ENCODE measurements at regions not wholly inside any gene's neighbourhood (a gene's known extent, or its start where the extent isn't known, plus 50 kb on each side); places are given as distances from the start of the nearest gene placed in this dataset.

- Mint-ChIP-seq H3K27me3 (ENCODE audit: low read depth) (no peaks in the 10 kb centered on the region), H3K27ac (ENCODE audit: unreplicated experiment) (no peak overlapping the region), H3K4me3 (ENCODE audit: unreplicated experiment) (no peak overlapping the region), H3K36me3 (ENCODE audit: low read depth) (no peaks in the 10 kb centered on the region), H3K9me3 (ENCODE audit: low read depth) (no peaks in the 10 kb centered on the region), H3K4me1 (ENCODE audit: low read depth) (peaks cover 20% of the 10 kb centered on the region)
- TF ChIP-seq CTCF (IDR thresholded peaks at IDR 0.05): no peak
- DNase-seq (ENCODE audit: low spot score): no peak
These were observed 161.0 kb upstream of the RASGEF1B start for GRCh38 chr4:81632581-81633299.

GRCh38 chr4:81631958-81632441 lies 160.3 kb upstream of the RASGEF1B start:
- DNase-seq (ENCODE audit: low spot score): no peak
- H3K9me3 Mint-ChIP-seq (ENCODE audit: low read depth): no peaks in the 10 kb centered on the region
- peaks cover 25% of the 10 kb centered on the region for H3K4me1 Mint-ChIP-seq (ENCODE audit: low read depth)
- H3K4me3 Mint-ChIP-seq (ENCODE audit: unreplicated experiment): no peak overlapping the region
- no peak for TF ChIP-seq CTCF (IDR thresholded peaks at IDR 0.05)
- no peaks in the 10 kb centered on the region for H3K36me3 Mint-ChIP-seq (ENCODE audit: low read depth)
- H3K27me3 Mint-ChIP-seq (ENCODE audit: low read depth): no peaks in the 10 kb centered on the region
- H3K27ac Mint-ChIP-seq (ENCODE audit: unreplicated experiment): peak overlapping the region; percentile 80

GRCh38 chr4:81629366-81629765 lies 157.7 kb upstream of the RASGEF1B start:
- Mint-ChIP-seq H3K27me3 (ENCODE audit: low read depth) (no peaks in the 10 kb centered on the region), H3K27ac (ENCODE audit: unreplicated experiment) (no peak overlapping the region), H3K4me3 (ENCODE audit: unreplicated experiment) (no peak overlapping the region), H3K36me3 (ENCODE audit: low read depth) (no peaks in the 10 kb centered on the region), H3K9me3 (ENCODE audit: low read depth) (no peaks in the 10 kb centered on the region), H3K4me1 (ENCODE audit: low read depth) (peaks cover 35% of the 10 kb centered on the region)
- TF ChIP-seq CTCF (IDR thresholded peaks at IDR 0.05): no peak
- DNase-seq (ENCODE audit: low spot score): no peak

GRCh38 chr4:81628489-81628888 lies 156.8 kb upstream of the RASGEF1B start:
- Mint-ChIP-seq H3K4me1 (ENCODE audit: low read depth) (peaks cover 35% of the 10 kb centered on the region), H3K9me3 (ENCODE audit: low read depth) (no peaks in the 10 kb centered on the region), H3K4me3 (ENCODE audit: unreplicated experiment) (no peak overlapping the region), H3K27me3 (ENCODE audit: low read depth) (no peaks in the 10 kb centered on the region), H3K27ac (ENCODE audit: unreplicated experiment) (no peak overlapping the region), H3K36me3 (ENCODE audit: low read depth) (no peaks in the 10 kb centered on the region)
- DNase-seq (ENCODE audit: low spot score): no peak
- TF ChIP-seq CTCF (IDR thresholded peaks at IDR 0.05): no peak

- no peak for TF ChIP-seq CTCF (IDR thresholded peaks at IDR 0.05)
- DNase-seq (ENCODE audit: low spot score): no peak
- Mint-ChIP-seq H3K27me3 (ENCODE audit: low read depth) (no peaks in the 10 kb centered on the region), H3K4me3 (ENCODE audit: unreplicated experiment) (no peak overlapping the region), H3K4me1 (ENCODE audit: low read depth) (peaks cover 37% of the 10 kb centered on the region), H3K36me3 (ENCODE audit: low read depth) (no peaks in the 10 kb centered on the region), H3K27ac (ENCODE audit: unreplicated experiment) (peak overlapping the region; percentile 5), H3K9me3 (ENCODE audit: low read depth) (no peaks in the 10 kb centered on the region)
These were observed 155.9 kb upstream of the RASGEF1B start for GRCh38 chr4:81627590-81627989.

Data from chondrocyte (in vitro differentiated cells).